Cardiac muscle cell (in vitro differentiated cells and primary cell): ENCODE measurements at regions not wholly inside any gene's neighbourhood (a gene's known extent, or its start where the extent isn't known, plus 50 kb on each side); places are given as distances from the start of the nearest gene placed in this dataset.

ENCODE experiments used
- DNase-seq, 2 donors: peaks; one replicate each; pipeline versions ENCODE4 v3.0.0 to v3.0.0-alpha.2; 2010 to 2017; ENCODE audit warnings: low read depth in 1 of 2, low spot score in 1 of 2
- H3K27ac ChIP-seq: fragments of 200-600 bp; sonication (generic); 2 replicates; pipeline ENCODE4 v1.5.1; 2016
- H3K27me3 ChIP-seq: fragments of 200-600 bp; sonication (generic); 2 replicates; pipeline ENCODE4 v1.6.0; 2016; ENCODE audit warnings: control low read depth
- H3K36me3 ChIP-seq: fragments of 200-600 bp; sonication (generic); 2 replicates; pipeline ENCODE4 v1.5.1; 2016; ENCODE audit warnings: control low read depth
- H3K4me1 ChIP-seq: fragments of 200-600 bp; sonication (generic); 2 replicates; pipeline ENCODE4 v1.8.1; 2017; ENCODE audit warnings: low read depth, mild to moderate bottlenecking, mixed run types
- H3K4me3 ChIP-seq: fragments of 200-600 bp; sonication (generic); 2 replicates; pipeline ENCODE4 v1.5.1; 2016; ENCODE audit warnings: mild to moderate bottlenecking
- H3K9me3 ChIP-seq: fragments of 200-600 bp; sonication (generic); 2 replicates; pipeline ENCODE4 v1.5.1; 2017; ENCODE audit warnings: low read depth, mild to moderate bottlenecking, control low read depth
- CTCF ChIP-seq: IDR thresholded peaks from 2 replicates; pipeline ENCODE4 v1.5.1; 2012; ENCODE audit warnings: low read depth, mild to moderate bottlenecking, low read length

- no peak overlapping the region for H3K27ac ChIP-seq
- no peaks in the 10 kb centered on the region for H3K36me3 ChIP-seq
- H3K4me3 ChIP-seq, result no peak overlapping the region
- no peaks in the 10 kb centered on the region for H3K27me3 ChIP-seq
- H3K4me1 ChIP-seq, result peaks cover 3% of the 10 kb centered on the region
- peak in 1 of 2 donors; percentile 88 for DNase-seq
- no peak for TF ChIP-seq CTCF
- no peaks in the 10 kb centered on the region for H3K9me3 ChIP-seq
These were observed 394.4 kb upstream of the ZNF608 start for GRCh38 chr5:125140855-125141254.

- no peak for TF ChIP-seq CTCF
- Histone ChIP-seq H3K9me3 (no peaks in the 10 kb centered on the region), H3K27me3 (no peaks in the 10 kb centered on the region), H3K4me1 (peaks cover 3% of the 10 kb centered on the region), H3K36me3 (no peaks in the 10 kb centered on the region), H3K27ac (no peak overlapping the region), H3K4me3 (no peak overlapping the region)
- no peak for DNase-seq
These were observed 396.0 kb upstream of the ZNF608 start for GRCh38 chr5:125142458-125142857.

- no peak for DNase-seq
- H3K4me3 ChIP-seq, result no peak overlapping the region
- peaks cover 3% of the 10 kb centered on the region for H3K4me1 ChIP-seq
- H3K27ac ChIP-seq, result no peak overlapping the region
- H3K36me3 ChIP-seq, result no peaks in the 10 kb centered on the region
- no peaks in the 10 kb centered on the region for H3K27me3 ChIP-seq
- H3K9me3 ChIP-seq, result no peaks in the 10 kb centered on the region
- TF ChIP-seq CTCF, result no peak
These were observed 396.6 kb upstream of the ZNF608 start for GRCh38 chr5:125143011-125143410.

- H3K36me3 ChIP-seq, result no peaks in the 10 kb centered on the region
- no peak overlapping the region for H3K27ac ChIP-seq
- DNase-seq, result no peak
- H3K4me3 ChIP-seq, result no peak overlapping the region
- no peaks in the 10 kb centered on the region for H3K27me3 ChIP-seq
- TF ChIP-seq CTCF, result no peak
- no peaks in the 10 kb centered on the region for H3K9me3 ChIP-seq
- peaks cover 19% of the 10 kb centered on the region for H3K4me1 ChIP-seq
These were observed 401.6 kb upstream of the ZNF608 start for GRCh38 chr5:125148076-125148475.

- Histone ChIP-seq H3K4me1 (peaks cover 19% of the 10 kb centered on the region), H3K27ac (no peak overlapping the region), H3K9me3 (no peaks in the 10 kb centered on the region), H3K4me3 (no peak overlapping the region), H3K27me3 (no peaks in the 10 kb centered on the region), H3K36me3 (no peaks in the 10 kb centered on the region)
- DNase-seq, result peak in 1 of 2 donors; percentile 71
- no peak for TF ChIP-seq CTCF
These were observed 402.3 kb upstream of the ZNF608 start for GRCh38 chr5:125148706-125149105.

GRCh38 chr5:125149110-125149509 lies 402.7 kb upstream of the ZNF608 start:
- H3K4me3 ChIP-seq, result no peak overlapping the region
- DNase-seq, result no peak
- no peaks in the 10 kb centered on the region for H3K27me3 ChIP-seq
- H3K36me3 ChIP-seq, result no peaks in the 10 kb centered on the region
- H3K9me3 ChIP-seq, result no peaks in the 10 kb centered on the region
- no peak for TF ChIP-seq CTCF
- H3K4me1 ChIP-seq, result peaks cover 19% of the 10 kb centered on the region
- no peak overlapping the region for H3K27ac ChIP-seq
